Activated CD8-positive, alpha-beta T cell treated with anti-CD3 and anti-CD28 coated beads, Interleukin-2, amount 10 ng/mL, durations not matched to agents 7 days and 5 days (primary cell): ENCODE measurements at regions not wholly inside any gene's neighbourhood (a gene's known extent, or its start where the extent isn't known, plus 50 kb on each side); places are given as distances from the start of the nearest gene placed in this dataset.
"Not testable (repeated sequence)": the region's sequence is repeated elsewhere in the genome, so short reads cannot be mapped to it uniquely, and the experiment has no call there.

ENCODE experiments used
- ATAC-seq: fragments of 150-1000 bp; cut with Tn5 transposase; one replicate; pipeline ENCODE4 v1.10.0; 2021; ENCODE audit warnings: moderate library complexity
- CTCF ChIA-PET: fragments of 350-600 bp; sonication (Branson Sonifier 250); formaldehyde crosslinking; loops from one replicate; lab custom pipeline; 2021; ENCODE audit warnings: antibody characterized with exemption; lab: Charles Lee
- POLR2A ChIA-PET: fragments of 350-600 bp; sonication (Branson Sonifier 250); formaldehyde crosslinking; loops from one replicate; lab custom pipeline; 2021; ENCODE audit warnings: antibody characterized with exemption; lab: Charles Lee
- DNase-seq: peaks from one replicate; pipeline ENCODE4 v3.0.0-alpha.2; 2020
- H3K27ac Mint-ChIP-seq: one replicate; pipeline ENCODE4 v1.8.0; 2021; ENCODE audit warnings: mild to moderate bottlenecking, mixed read lengths
- H3K27me3 Mint-ChIP-seq: one replicate; pipeline ENCODE4 v1.8.0; 2021; ENCODE audit warnings: low read depth, mixed read lengths
- H3K36me3 Mint-ChIP-seq: one replicate; pipeline ENCODE4 v1.8.0; 2021; ENCODE audit warnings: low read depth, mixed read lengths
- H3K4me1 Mint-ChIP-seq: one replicate; pipeline ENCODE4 v1.8.0; 2021; ENCODE audit warnings: low read depth, mixed read lengths
- H3K4me3 Mint-ChIP-seq: one replicate; pipeline ENCODE4 v1.8.0; 2021; ENCODE audit warnings: mild to moderate bottlenecking, mixed read lengths
- H3K9me3 Mint-ChIP-seq: one replicate; pipeline ENCODE4 v1.8.0; 2022; ENCODE audit warnings: mixed read lengths; ENCODE audit not compliant: insufficient read depth

GRCh38 chr13:66144357-66144756 is 1085.8 kb downstream of the PCDH9 start:
- POLR2A ChIA-PET, CTCF ChIA-PET, DNase-seq, H3K9me3 Mint-ChIP-seq, H3K27me3 Mint-ChIP-seq, H3K36me3 Mint-ChIP-seq, H3K4me1 Mint-ChIP-seq, ATAC-seq, H3K27ac Mint-ChIP-seq, H3K4me3 Mint-ChIP-seq: not testable (repeated sequence)

- CTCF ChIA-PET = no interaction called here
- ATAC-seq (no peak), DNase-seq (no peak)
- Mint-ChIP-seq H3K4me3 (no peak overlapping the region), H3K27ac (no peak overlapping the region), H3K27me3 (no peaks in the 10 kb centered on the region), H3K9me3 (no peaks in the 10 kb centered on the region), H3K4me1 (no peaks in the 10 kb centered on the region), H3K36me3 (no peaks in the 10 kb centered on the region)
- POLR2A ChIA-PET = no interaction called here
Measured at GRCh38 chr13:66139701-66140100, 1090.4 kb downstream of the PCDH9 start.

DNA sequence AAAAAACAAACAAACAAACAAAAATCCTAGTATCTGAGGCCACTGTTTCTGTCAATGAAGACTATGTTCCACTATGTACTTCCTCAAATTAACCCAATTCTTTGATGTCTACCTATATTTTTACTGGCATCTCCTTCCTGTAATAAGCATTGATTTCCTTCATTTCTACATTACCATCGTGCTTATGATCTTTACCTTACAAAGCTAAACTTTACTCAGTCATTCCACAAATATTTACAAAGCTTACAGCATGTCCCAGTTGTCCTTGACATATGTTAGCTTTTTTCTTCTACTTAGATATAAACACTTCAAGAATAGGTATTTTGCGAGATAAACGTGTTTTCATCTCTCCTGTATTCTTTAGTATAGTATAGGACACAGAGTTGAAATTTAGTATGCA is 1090.9 kb downstream of the PCDH9 start:
- Mint-ChIP-seq H3K27me3 (no peaks in the 10 kb centered on the region), H3K27ac (no peak overlapping the region), H3K9me3 (no peaks in the 10 kb centered on the region), H3K4me3 (no peak overlapping the region), H3K4me1 (no peaks in the 10 kb centered on the region), H3K36me3 (no peaks in the 10 kb centered on the region)
- ChIA-PET CTCF (no interaction called here), POLR2A (no interaction called here)
- DNase-seq (no peak), ATAC-seq (no peak)

DNA sequence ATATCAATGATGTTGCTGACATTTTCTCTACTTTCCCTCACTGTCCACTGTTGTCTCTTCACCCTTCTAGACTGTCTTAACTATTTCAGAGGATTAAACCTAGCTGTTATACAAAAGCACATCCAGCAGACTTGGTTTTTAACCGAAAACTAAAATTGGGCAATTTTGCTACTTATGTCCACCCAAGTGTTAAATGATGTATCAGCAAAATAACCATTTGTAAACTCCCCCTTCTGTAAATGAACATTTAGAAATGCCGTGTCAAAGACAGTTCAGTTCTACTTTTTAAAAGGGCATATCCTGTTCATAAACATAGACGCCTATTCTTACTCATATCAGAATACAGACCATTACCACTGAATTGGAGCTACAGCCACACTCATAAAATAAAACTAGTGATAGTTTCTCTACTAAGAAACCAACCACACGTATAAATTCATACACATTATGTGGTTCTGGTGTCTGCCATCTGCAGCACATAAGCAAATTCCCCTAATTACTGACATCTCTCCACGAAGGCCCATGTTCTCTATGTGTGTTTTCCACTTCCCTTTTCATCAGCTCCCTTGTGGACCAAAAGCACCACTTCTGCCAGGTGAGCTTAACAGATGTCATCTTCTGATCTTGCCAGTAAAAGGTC is 1091.8 kb downstream of the PCDH9 start:
- no peaks in the 10 kb centered on the region for H3K4me1 Mint-ChIP-seq
- H3K36me3 Mint-ChIP-seq = no peaks in the 10 kb centered on the region
- ChIA-PET POLR2A (no interaction called here), CTCF (no interaction called here)
- no peaks in the 10 kb centered on the region for H3K27me3 Mint-ChIP-seq
- no peaks in the 10 kb centered on the region for H3K9me3 Mint-ChIP-seq
- ATAC-seq = no peak
- DNase-seq = no peak
- H3K4me3 Mint-ChIP-seq = no peak overlapping the region
- no peak overlapping the region for H3K27ac Mint-ChIP-seq

DNA sequence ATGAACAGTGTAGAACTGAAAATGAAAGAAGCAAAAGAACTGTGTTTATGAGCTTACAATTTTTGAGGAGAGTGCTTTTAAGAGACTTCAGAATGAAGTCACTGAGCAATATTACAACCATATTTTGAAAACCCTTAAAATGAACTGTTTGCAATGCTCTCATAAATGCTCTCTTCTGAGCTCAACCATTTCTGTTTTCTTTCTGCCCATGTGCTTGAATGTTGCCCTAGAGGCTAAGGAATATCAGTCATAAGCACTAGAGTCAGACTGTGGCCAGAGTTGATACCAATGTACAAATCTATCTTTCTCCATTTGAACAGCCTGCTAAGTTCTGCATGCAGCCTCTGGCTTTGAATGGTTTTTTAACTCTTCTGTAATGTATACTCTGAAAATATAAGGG is 1092.8 kb downstream of the PCDH9 start:
- H3K4me1 Mint-ChIP-seq = no peaks in the 10 kb centered on the region
- ChIA-PET POLR2A (no interaction called here), CTCF (no interaction called here)
- no peak for DNase-seq
- no peak overlapping the region for H3K4me3 Mint-ChIP-seq
- no peak for ATAC-seq
- H3K27me3 Mint-ChIP-seq = no peaks in the 10 kb centered on the region
- H3K9me3 Mint-ChIP-seq = no peaks in the 10 kb centered on the region
- no peaks in the 10 kb centered on the region for H3K36me3 Mint-ChIP-seq
- H3K27ac Mint-ChIP-seq = no peak overlapping the region

DNA sequence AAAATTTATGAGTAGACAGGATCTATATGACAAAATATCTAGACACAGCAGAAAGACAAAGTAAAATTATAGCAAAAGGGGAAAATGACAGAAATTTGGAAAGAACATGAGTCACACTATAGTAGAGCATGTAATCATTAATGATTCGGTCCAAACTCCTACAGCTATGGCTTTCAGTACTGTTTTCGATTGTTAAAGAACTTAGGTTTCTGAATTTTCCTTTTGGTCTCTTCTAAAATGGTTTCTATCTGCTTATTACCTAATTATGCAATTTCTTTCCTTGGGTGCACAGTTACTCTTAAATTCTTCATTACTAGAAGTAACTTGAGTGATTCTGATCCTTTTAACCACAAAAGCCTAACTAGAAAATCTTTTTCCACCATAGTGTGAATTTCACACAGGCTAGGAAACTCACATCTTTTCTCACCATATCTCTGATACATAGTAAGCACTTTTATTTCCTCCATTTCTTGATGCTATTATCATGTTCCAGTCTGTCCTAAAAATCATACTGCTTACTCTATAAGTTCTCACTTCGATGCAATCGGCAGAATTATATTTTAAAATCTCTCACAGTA is 1101.4 kb downstream of the PCDH9 start:
- no peak overlapping the region for H3K4me3 Mint-ChIP-seq
- no peaks in the 10 kb centered on the region for H3K36me3 Mint-ChIP-seq
- POLR2A ChIA-PET = no interaction called here
- CTCF ChIA-PET = no interaction called here
- no peaks in the 10 kb centered on the region for H3K4me1 Mint-ChIP-seq
- H3K27me3 Mint-ChIP-seq = no peaks in the 10 kb centered on the region
- ATAC-seq = no peak
- DNase-seq = no peak
- no peak overlapping the region for H3K27ac Mint-ChIP-seq
- no peaks in the 10 kb centered on the region for H3K9me3 Mint-ChIP-seq

DNA sequence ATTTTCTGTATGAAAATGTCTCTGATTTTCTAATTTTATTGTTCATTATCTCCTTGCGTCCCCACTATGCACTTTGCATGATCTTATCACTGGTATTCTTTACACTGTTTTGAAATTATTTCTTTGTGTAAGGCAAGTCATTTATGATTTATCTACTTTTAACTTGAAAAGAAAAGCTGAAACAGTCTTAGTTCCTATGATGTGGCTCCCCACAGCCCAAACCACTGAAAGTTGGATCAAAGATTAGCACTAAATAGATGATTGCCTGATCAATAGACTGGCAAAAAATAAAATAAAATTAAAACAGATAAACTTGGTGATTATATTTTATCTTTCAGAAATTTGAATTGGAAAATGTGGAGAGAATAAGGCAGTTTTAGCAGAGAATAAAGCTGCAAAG is 1101.9 kb downstream of the PCDH9 start:
- DNase-seq = no peak
- H3K4me1 Mint-ChIP-seq = no peaks in the 10 kb centered on the region
- no peak for ATAC-seq
- no peaks in the 10 kb centered on the region for H3K27me3 Mint-ChIP-seq
- no peak overlapping the region for H3K27ac Mint-ChIP-seq
- no peaks in the 10 kb centered on the region for H3K36me3 Mint-ChIP-seq
- ChIA-PET POLR2A (no interaction called here), CTCF (no interaction called here)
- no peaks in the 10 kb centered on the region for H3K9me3 Mint-ChIP-seq
- no peak overlapping the region for H3K4me3 Mint-ChIP-seq

DNA sequence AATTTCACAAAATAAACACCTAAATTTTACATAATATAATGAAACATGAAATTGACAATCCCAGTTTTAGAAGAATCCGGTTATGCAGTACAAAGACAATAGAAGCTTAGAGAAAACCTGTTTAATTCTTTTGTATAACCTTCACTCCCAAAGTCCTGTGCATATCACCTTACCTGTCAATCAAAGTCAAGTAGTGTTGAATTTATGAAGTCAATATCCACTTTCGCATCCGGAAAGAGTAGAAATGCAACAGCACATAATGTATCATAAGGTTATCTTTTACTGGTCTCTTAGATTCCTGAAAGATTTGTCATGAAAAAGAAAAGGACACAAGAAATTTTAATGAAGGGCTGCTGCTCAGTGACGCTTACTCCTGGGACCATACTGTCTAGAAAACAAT is 1112.6 kb downstream of the PCDH9 start:
- POLR2A ChIA-PET = no interaction called here
- H3K27ac Mint-ChIP-seq = no peak overlapping the region
- H3K36me3 Mint-ChIP-seq = no peaks in the 10 kb centered on the region
- ATAC-seq (no peak), DNase-seq (no peak)
- no peaks in the 10 kb centered on the region for H3K27me3 Mint-ChIP-seq
- H3K4me1 Mint-ChIP-seq = no peaks in the 10 kb centered on the region
- no peaks in the 10 kb centered on the region for H3K9me3 Mint-ChIP-seq
- CTCF ChIA-PET = no interaction called here
- no peak overlapping the region for H3K4me3 Mint-ChIP-seq

DNA sequence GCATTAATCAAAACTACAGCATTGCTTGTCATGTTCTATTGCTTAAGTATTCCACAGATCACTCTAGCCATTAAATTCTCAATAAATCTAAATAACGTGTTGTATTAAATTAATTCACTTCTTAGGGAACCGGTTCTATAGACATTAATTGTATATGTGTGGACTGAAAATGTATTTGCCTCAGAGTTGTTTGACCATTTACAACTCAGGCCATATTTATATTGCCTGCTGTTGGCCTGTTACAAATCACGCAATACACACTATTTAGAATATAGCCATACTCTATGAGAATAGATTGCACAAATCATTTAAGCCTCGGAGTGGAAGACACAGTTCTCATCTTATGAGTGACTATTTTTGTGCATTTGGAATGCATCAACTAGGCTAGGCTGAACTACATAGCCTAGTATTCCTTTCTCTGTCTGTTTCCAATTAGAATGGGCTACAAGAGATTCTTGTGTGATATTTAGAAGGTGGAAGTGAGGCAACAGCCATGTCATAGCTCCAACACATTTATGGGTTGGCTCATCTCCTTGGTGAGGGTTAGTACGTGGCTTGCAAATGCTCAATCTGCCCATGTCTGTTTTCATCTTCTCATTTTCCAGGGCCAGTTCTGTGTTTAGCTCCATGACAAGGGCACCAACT is 1116.1 kb downstream of the PCDH9 start:
- ATAC-seq (no peak), DNase-seq (no peak)
- H3K9me3 Mint-ChIP-seq = no peaks in the 10 kb centered on the region
- H3K27me3 Mint-ChIP-seq = no peaks in the 10 kb centered on the region
- no peaks in the 10 kb centered on the region for H3K4me1 Mint-ChIP-seq
- no peaks in the 10 kb centered on the region for H3K36me3 Mint-ChIP-seq
- CTCF ChIA-PET = no interaction called here
- H3K27ac Mint-ChIP-seq = no peak overlapping the region
- POLR2A ChIA-PET = no interaction called here
- no peak overlapping the region for H3K4me3 Mint-ChIP-seq

GRCh38 chr13:66111628-66112027 is 1118.5 kb downstream of the PCDH9 start:
- Mint-ChIP-seq H3K27me3 (no peaks in the 10 kb centered on the region), H3K27ac (no peak overlapping the region), H3K9me3 (no peaks in the 10 kb centered on the region), H3K4me1 (no peaks in the 10 kb centered on the region), H3K36me3 (no peaks in the 10 kb centered on the region), H3K4me3 (no peak overlapping the region)
- ChIA-PET POLR2A (no interaction called here), CTCF (no interaction called here)
- no peak for DNase-seq
- ATAC-seq = no peak

GRCh38 chr13:66106246-66106645 is 1123.9 kb downstream of the PCDH9 start:
- H3K4me3 Mint-ChIP-seq = no peak overlapping the region
- no peaks in the 10 kb centered on the region for H3K27me3 Mint-ChIP-seq
- DNase-seq (no peak), ATAC-seq (no peak)
- no peaks in the 10 kb centered on the region for H3K9me3 Mint-ChIP-seq
- H3K4me1 Mint-ChIP-seq = no peaks in the 10 kb centered on the region
- H3K36me3 Mint-ChIP-seq = no peaks in the 10 kb centered on the region
- CTCF ChIA-PET = no interaction called here
- POLR2A ChIA-PET = no interaction called here
- H3K27ac Mint-ChIP-seq = no peak overlapping the region

DNA sequence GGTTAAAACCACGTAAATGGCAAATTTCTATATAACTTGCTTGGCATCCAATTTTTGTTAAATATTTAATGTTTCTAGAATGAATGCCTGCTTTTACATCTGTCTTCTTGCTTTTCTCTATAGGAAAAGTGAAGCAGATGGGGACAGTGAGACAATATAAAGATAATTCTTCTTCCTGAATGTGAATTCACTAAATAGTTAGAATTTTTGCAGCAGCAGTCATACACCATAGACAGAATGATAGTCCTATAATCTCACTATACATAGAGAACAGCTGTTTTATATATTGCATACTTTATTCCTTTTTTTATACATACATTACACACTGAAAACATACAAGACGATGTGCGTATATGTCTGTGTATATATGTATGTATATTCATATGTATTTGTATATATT is 1127.3 kb downstream of the PCDH9 start:
- Mint-ChIP-seq H3K4me1 (no peaks in the 10 kb centered on the region), H3K27me3 (no peaks in the 10 kb centered on the region), H3K9me3 (no peaks in the 10 kb centered on the region), H3K27ac (no peak overlapping the region), H3K36me3 (no peaks in the 10 kb centered on the region), H3K4me3 (no peak overlapping the region)
- no peak for DNase-seq
- ChIA-PET CTCF (no interaction called here), POLR2A (no interaction called here)
- ATAC-seq = no peak
